A549 (cell line): ENCODE measurements at regions not wholly inside any gene's neighbourhood (a gene's known extent, or its start where the extent isn't known, plus 50 kb on each side); places are given as distances from the start of the nearest gene placed in this dataset.

Experiments used
- ATAC-seq, 2 experiments: fragments of 200-7000 bp in 1 of 2; fragments of >200 bp in 1 of 2; cut with Nextera tagmentation in 1 of 2; cut with Tn5 transposase in 1 of 2; 3 replicates each; pipeline versions ENCODE4 v1.8.0 to v1.9.1; 2018 to 2020; ENCODE audit warnings: mild to moderate bottlenecking in 1 of 2, moderate library complexity in 1 of 2
- CTCF ChIA-PET: fragments of 300-600 bp; sonication (Branson Sonifier 250); formaldehyde crosslinking; extraction: SDS; loops from one replicate; lab custom pipeline; 2021; ENCODE audit warnings: antibody characterized with exemption, inconsistent platforms; lab: Yijun Ruan, JAX
- POLR2A ChIA-PET: fragments of 350-600 bp; formaldehyde crosslinking; extraction: SDS; loops from one replicate; lab custom pipeline; 2021; ENCODE audit warnings: antibody characterized with exemption, inconsistent platforms; lab: Yijun Ruan, JAX
- DNase-seq, 2 experiments: peaks; one replicate each; pipeline versions ENCODE4 v3.0.0 to v3.0.0-alpha.2; 2011 to 2016; ENCODE audit warnings: low read depth in 1 of 2, low spot score in 1 of 2
- FAIRE-seq: peaks from 2 replicates; lab custom pipeline; 2011; peaks lifted over from hg19 to GRCh38; lab: Jason Lieb, UNC
- H3K27ac ChIP-seq, 2 experiments: fragments of >200 bp; sonication (Bioruptor Twin); formaldehyde crosslinking; 3 replicates each; pipeline ENCODE4 v1.5.1; 2016 to 2017
- H3K4me1 ChIP-seq: fragments of >200 bp; sonication (Bioruptor Twin); formaldehyde crosslinking; 3 replicates; pipeline ENCODE4 v1.6.1; 2016
- H3K4me2 ChIP-seq: fragments of >200 bp; sonication (Bioruptor Twin); formaldehyde crosslinking; 3 replicates; pipeline ENCODE4 v1.6.1; 2016
- H3K4me3 ChIP-seq: fragments of >200 bp; sonication (Bioruptor Twin); formaldehyde crosslinking; 3 replicates; pipeline ENCODE4 v1.5.1; 2016
- H3K9me3 ChIP-seq: fragments of >200 bp; sonication (Bioruptor Twin); formaldehyde crosslinking; 3 replicates; pipeline ENCODE4 v1.6.1; 2016
- ATOH8 ChIP-seq: fragments of 250-450 bp; sonication (Bioruptor Pico); IDR thresholded peaks from 2 replicates; pipeline ENCODE4 v1.5.0; 2020; ENCODE audit warnings: low read depth, mild to moderate bottlenecking, moderate library complexity
- BHLHE40 ChIP-seq: IDR thresholded peaks from 2 replicates; pipeline ENCODE4 v1.6.1; 2012; ENCODE audit warnings: low read depth, low read length, inconsistent platforms
- CBX2 ChIP-seq: fragments of 200-600 bp; sonication (generic); IDR thresholded peaks from 2 replicates; pipeline ENCODE4 v1.6.1; 2016; ENCODE audit warnings: low read depth, mild to moderate bottlenecking, borderline replicate concordance
- CBX8 ChIP-seq: fragments of 200-600 bp; sonication (generic); IDR thresholded peaks from 2 replicates; pipeline ENCODE4 v1.6.1; 2016
- EHF ChIP-seq: fragments of 250-450 bp; sonication (Bioruptor Pico); IDR thresholded peaks from 2 replicates; pipeline ENCODE4 v1.5.0; 2020; ENCODE audit warnings: mild to moderate bottlenecking
- EHMT2 ChIP-seq: fragments of 200-600 bp; sonication (generic); IDR thresholded peaks from 2 replicates; pipeline ENCODE4 v1.6.1; 2016; ENCODE audit warnings: antibody characterized with exemption, low read depth, mild to moderate bottlenecking, moderate library complexity
- EP300 ChIP-seq, 2 experiments: fragments of >200 bp; sonication (Bioruptor Twin); formaldehyde crosslinking; IDR thresholded peaks; 2 replicates in 1 of 2; 3 replicates in 1 of 2; pipeline ENCODE4 v1.6.1; 2016 to 2017
- FOXS1 ChIP-seq: fragments of 250-450 bp; sonication (Bioruptor Pico); IDR thresholded peaks from 2 replicates; pipeline ENCODE4 v1.5.0; 2020; ENCODE audit warnings: mild to moderate bottlenecking, moderate library complexity
- HDAC2 ChIP-seq: fragments of 200-600 bp; sonication (generic); IDR thresholded peaks from 2 replicates; pipeline ENCODE4 v1.6.1; 2016
- HOXB5 ChIP-seq: fragments of 250-450 bp; sonication (Bioruptor Pico); IDR thresholded peaks from 2 replicates; pipeline ENCODE4 v1.5.0; 2020; ENCODE audit warnings: mild to moderate bottlenecking, moderate library complexity
- JUNB ChIP-seq: fragments of >200 bp; sonication (Bioruptor Twin); formaldehyde crosslinking; IDR thresholded peaks from 2 replicates; pipeline ENCODE4 v1.6.1; 2016
- KDM1A ChIP-seq: fragments of 200-600 bp; sonication (generic); IDR thresholded peaks from 2 replicates; pipeline ENCODE4 v1.6.1; 2016; ENCODE audit warnings: low read depth, mild to moderate bottlenecking
- KDM5A ChIP-seq: fragments of 200-600 bp; sonication (generic); IDR thresholded peaks from 2 replicates; pipeline ENCODE4 v1.6.1; 2016; ENCODE audit warnings: antibody characterized with exemption, mild to moderate bottlenecking
- MAFK ChIP-seq: fragments of 450-650 bp; IDR thresholded peaks from 2 replicates; pipeline ENCODE4 v1.6.1; 2014; ENCODE audit not compliant: partially characterized antibody
- MYC ChIP-seq: IDR thresholded peaks from 2 replicates; pipeline ENCODE4 v1.6.1; 2012; ENCODE audit warnings: mild to moderate bottlenecking, inconsistent platforms, low read length, improper control_type of control experiment, borderline replicate concordance
- NR3C1 ChIP-seq: fragments of >200 bp; sonication (Bioruptor Twin); formaldehyde crosslinking; IDR thresholded peaks from 3 replicates; pipeline ENCODE4 v1.6.1; 2017
- RARB ChIP-seq: fragments of 250-450 bp; sonication (Bioruptor Pico); IDR thresholded peaks from 2 replicates; pipeline ENCODE4 v1.8.0; 2021; ENCODE audit warnings: mild to moderate bottlenecking, moderate library complexity
- SMC3 ChIP-seq: fragments of >200 bp; sonication (Bioruptor Twin); formaldehyde crosslinking; IDR thresholded peaks from 3 replicates; pipeline ENCODE4 v1.6.1; 2018; ENCODE audit warnings: inconsistent platforms
- ZC3H11A ChIP-seq: fragments of 450-650 bp; IDR thresholded peaks from 2 replicates; pipeline ENCODE4 v1.6.1; 2014; ENCODE audit warnings: antibody characterized with exemption, mild to moderate bottlenecking
- ZSCAN20 ChIP-seq: fragments of 250-450 bp; sonication (Bioruptor Pico); IDR thresholded peaks from 2 replicates; pipeline ENCODE4 v1.8.0; 2022; ENCODE audit warnings: mild to moderate bottlenecking, moderate library complexity
- WGBS: methylation state at CpG from one replicate; pipeline ENCODE4 v1.1.6; 2017; ENCODE audit errors: missing lambda C conversion rate; 5-methylcytosine and 5-hydroxymethylcytosine counted together
- TF ChIP-seq, protein P1 (sequence below): IDR thresholded peaks from 2 replicates; pipeline ENCODE4 v1.6.1; 2012

GRCh38 chr13:53422415-53422814 lies 393.8 kb downstream of the OLFM4 start (continued):
- no peak for TF ChIP-seq ATOH8 (CRISPR knock-in tag)
- TF ChIP-seq, all 56 proteins: peak for 0

DNA sequence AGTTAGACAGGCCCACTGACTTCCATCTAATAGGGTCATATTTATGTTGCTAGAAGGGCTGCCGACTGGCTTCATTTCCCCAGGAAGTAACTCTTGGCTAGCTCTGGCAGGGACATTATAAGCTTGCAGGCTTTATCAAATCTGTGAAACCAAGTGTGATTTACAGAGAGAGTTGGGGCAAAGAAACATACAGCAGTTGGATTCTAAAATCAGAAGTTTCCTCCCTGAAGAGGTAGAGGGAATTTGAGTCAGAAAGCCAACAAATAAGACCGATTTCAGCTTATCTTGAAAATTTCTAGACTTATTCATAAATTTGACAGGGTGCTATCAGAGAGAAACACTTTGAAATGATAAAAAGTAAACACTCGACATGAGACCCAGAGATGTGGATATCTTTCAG lies 407.8 kb downstream of the OLFM4 start:
- Histone ChIP-seq H3K27ac (no peak overlapping the region), H3K4me1 (no peaks in the 10 kb centered on the region), H3K4me2 (no peak overlapping the region), H3K4me3 (no peak overlapping the region), H3K9me3 (no peaks in the 10 kb centered on the region)
- TF ChIP-seq SMC3: no peak
- DNase-seq: no peak
- ChIA-PET CTCF (no interaction called here), POLR2A (no interaction called here)
- ATAC-seq: no peak
- WGBS: 7% methylated on average over 3 of the region's 3 CpGs
- no peak for FAIRE-seq

- Histone ChIP-seq H3K4me2 (no peak overlapping the region), H3K4me1 (no peaks in the 10 kb centered on the region), H3K27ac (no peak overlapping the region), H3K9me3 (no peaks in the 10 kb centered on the region), H3K4me3 (no peak overlapping the region)
- DNase-seq (no peak), FAIRE-seq (no peak), ATAC-seq (no peak)
- TF ChIP-seq RARB (CRISPR knock-in tag): no peak
- no peak for TF ChIP-seq CBX8
- TF ChIP-seq EHF: no peak
- TF ChIP-seq MYC: no peak
- TF ChIP-seq FOXS1 (CRISPR knock-in tag): no peak
- TF ChIP-seq NR3C1: no peak
- TF ChIP-seq KDM1A: no peak
- no peak for TF ChIP-seq SMC3
- TF ChIP-seq, protein P1, sequence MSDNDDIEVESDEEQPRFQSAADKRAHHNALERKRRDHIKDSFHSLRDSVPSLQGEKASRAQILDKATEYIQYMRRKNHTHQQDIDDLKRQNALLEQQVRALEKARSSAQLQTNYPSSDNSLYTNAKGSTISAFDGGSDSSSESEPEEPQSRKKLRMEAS: no peak
- 38% methylated on average over 10 of the region's 20 CpGs for WGBS
- ChIA-PET POLR2A (no interaction called here), CTCF (no interaction called here)
These were observed 411.0 kb downstream of the OLFM4 start for GRCh38 chr13:53439439-53440225.

DNA sequence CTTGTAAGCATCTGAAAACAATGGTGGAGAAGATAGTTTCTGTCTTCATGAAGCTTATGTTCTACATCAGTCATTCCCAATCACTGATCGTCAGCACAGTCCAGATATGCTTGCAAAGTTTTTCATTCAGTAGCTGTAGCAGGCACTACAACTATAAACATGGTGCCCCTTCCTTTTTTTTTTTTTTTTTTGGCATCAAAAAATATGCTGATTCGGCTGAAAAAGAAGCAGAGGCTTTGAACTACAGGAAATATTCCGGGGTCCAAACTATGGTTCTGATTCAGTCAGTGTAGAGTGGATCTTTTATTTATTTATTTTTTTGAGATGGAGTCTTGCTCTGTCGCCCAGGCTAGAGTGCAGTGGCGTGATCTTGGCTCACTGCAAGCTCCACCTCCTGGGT lies 414.4 kb downstream of the OLFM4 start:
- ChIA-PET CTCF (no interaction called here), POLR2A (no interaction called here)
- FAIRE-seq (no peak), DNase-seq (no peak), ATAC-seq (no peak)
- H3K9me3 ChIP-seq: no peaks in the 10 kb centered on the region
- H3K27ac ChIP-seq: no peak overlapping the region
- TF ChIP-seq HOXB5 (CRISPR knock-in tag) (no peak), MAFK (peak; percentile 66)
- no peaks in the 10 kb centered on the region for H3K4me1 ChIP-seq
- H3K4me3 ChIP-seq: no peak overlapping the region
- WGBS: 2% methylated on average over 5 of the region's 5 CpGs
- H3K4me2 ChIP-seq: no peak overlapping the region

- H3K4me2 ChIP-seq: no peak overlapping the region
- ATAC-seq (no peak), FAIRE-seq (no peak), DNase-seq (no peak)
- ChIA-PET CTCF (no interaction called here), POLR2A (no interaction called here)
- no peak overlapping the region for H3K27ac ChIP-seq
- TF ChIP-seq ZSCAN20 (no peak), BHLHE40 (no peak), EHF (no peak)
- WGBS: 0% methylated on average over 1 of the region's 1 CpG
- no peak overlapping the region for H3K4me3 ChIP-seq
- no peaks in the 10 kb centered on the region for H3K9me3 ChIP-seq
- H3K4me1 ChIP-seq: no peaks in the 10 kb centered on the region
These were observed 417.1 kb downstream of the OLFM4 start for GRCh38 chr13:53445686-53446085.

DNA sequence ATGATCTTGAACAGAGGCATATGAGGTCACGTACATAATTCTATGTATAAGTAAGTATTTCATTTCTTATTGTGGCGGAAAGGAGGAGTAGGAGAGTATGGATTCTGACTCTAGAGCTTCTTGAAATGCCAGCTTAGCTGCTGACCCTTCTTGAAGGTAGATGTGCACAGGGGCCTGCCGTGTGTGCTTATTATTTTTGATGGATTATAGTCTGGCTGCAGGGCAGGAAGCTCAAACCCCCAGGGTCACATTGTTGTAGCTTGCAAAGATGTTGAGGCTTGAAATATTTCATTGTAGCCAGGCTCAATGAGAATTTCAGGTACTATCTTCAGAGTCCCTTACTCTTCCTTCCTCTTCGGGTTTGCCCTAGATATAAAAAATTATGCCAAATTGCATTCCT lies 418.8 kb downstream of the OLFM4 start:
- WGBS: 8% methylated on average over 4 of the region's 4 CpGs
- H3K4me2 ChIP-seq: no peak overlapping the region
- H3K9me3 ChIP-seq: no peaks in the 10 kb centered on the region
- ChIA-PET POLR2A (no interaction called here), CTCF (no interaction called here)
- DNase-seq (no peak), ATAC-seq (no peak), FAIRE-seq (no peak)
- no peaks in the 10 kb centered on the region for H3K4me1 ChIP-seq
- no peak overlapping the region for H3K4me3 ChIP-seq
- no peak overlapping the region for H3K27ac ChIP-seq
- TF ChIP-seq ZC3H11A (no peak), CBX8 (no peak), JUNB (no peak), EHMT2 (no peak), HDAC2 (no peak), EP300 (IDR thresholded peaks at IDR 0.05) (no peak), ZSCAN20 (no peak), CBX2 (no peak), KDM5A (no peak)
